K562 (cell line): ENCODE measurements at regions not wholly inside any gene's neighbourhood (a gene's known extent, or its start where the extent isn't known, plus 50 kb on each side); places are given as distances from the start of the nearest gene placed in this dataset.

Experiments
- ATAC-seq: fragments of 200-7000 bp; cut with Tn5 transposase; 3 replicates; pipeline ENCODE4 v1.9.1; 2020; ENCODE audit warnings: moderate library complexity
- BruUV-seq: library from RNA; stranded (reverse); fragments of 400-500 nt; replicated peaks from 2 replicates; lab custom pipeline; 2021; lab: Mats Ljungman, UMichigan
- CTCF ChIA-PET: fragments of 300-600 bp; formaldehyde crosslinking; extraction: SDS; loops from one replicate; lab custom pipeline; 2021; ENCODE audit warnings: low intra/inter-chr PET ratio; lab: Yijun Ruan, JAX
- POLR2A ChIA-PET: fragments of 300-600, 350-650 bp; sonication (Branson Sonifier 250); formaldehyde crosslinking; extraction: SDS; loops from one replicate; lab custom pipeline; 2021; ENCODE audit warnings: antibody characterized with exemption, inconsistent platforms; lab: Yijun Ruan, JAX
- DNase-seq, 4 experiments: peaks; one replicate each; pipeline versions ENCODE4 v3.0.0 to v3.0.0-alpha.2; 2011 to 2018; ENCODE audit warnings: low spot score in 3 of 4, mixed read lengths in 3 of 4; ENCODE audit errors: extremely low read depth in 1 of 4
- FAIRE-seq: peaks from 2 replicates; lab custom pipeline; 2011; peaks lifted over from hg19 to GRCh38; lab: Jason Lieb, UNC
- H2AFZ ChIP-seq: 2 replicates; pipeline ENCODE4 v1.6.0; 2011; ENCODE audit warnings: low read depth, low read length, control low read depth, inconsistent platforms
- H3K27ac ChIP-seq: fragments of 200-600 bp; 3 replicates; pipeline ENCODE4 v1.8.0; 2011; ENCODE audit warnings: low read depth, mild to moderate bottlenecking, control low read depth, inconsistent platforms, low read length, moderate library complexity, mixed read lengths; ENCODE audit errors: extremely low read depth
- H3K27me3 ChIP-seq, 2 experiments: fragments of 300-600 bp in 1 of 2; 2 replicates in 1 of 2; 3 replicates in 1 of 2; pipeline versions ENCODE4 v1.6.0 to v1.8.0; 2011; ENCODE audit warnings: inconsistent platforms in 2 of 2, low read length in 2 of 2, mild to moderate bottlenecking in 1 of 2, mixed read lengths in 1 of 2, moderate library complexity in 1 of 2; ENCODE audit not compliant: control insufficient read depth in 2 of 2, insufficient read depth in 2 of 2
- H3K36me3 ChIP-seq: fragments of 300-600 bp; 3 replicates; pipeline ENCODE4 v1.8.0; 2011; ENCODE audit warnings: mild to moderate bottlenecking, low read length, inconsistent platforms; ENCODE audit not compliant: control insufficient read depth, insufficient read depth
- H3K4me1 ChIP-seq, 2 experiments: fragments of 200-600 bp in 1 of 2; replicated peaks in 1 of 2; 2 replicates in 1 of 2; 3 replicates in 1 of 2; pipeline versions ENCODE4 v1.5.1 to v1.8.0; 2011; ENCODE audit warnings: inconsistent platforms in 2 of 2, low read length in 2 of 2, mild to moderate bottlenecking in 1 of 2, mixed read lengths in 1 of 2, moderate library complexity in 1 of 2; ENCODE audit not compliant: control insufficient read depth in 2 of 2, insufficient read depth in 2 of 2
- H3K4me2 ChIP-seq: 2 replicates; pipeline ENCODE4 v1.6.1; 2011; ENCODE audit warnings: low read length, control low read depth, inconsistent platforms, mixed read lengths; ENCODE audit not compliant: insufficient read depth
- H3K4me3 ChIP-seq: fragments of 200-600 bp; sonication (generic), shearing (Covaris generic); 2 replicates; pipeline ENCODE4 v1.5.1; 2016; ENCODE audit warnings: control low read depth, inconsistent platforms
- H3K79me2 ChIP-seq: fragments of 200-600 bp; 3 replicates; pipeline ENCODE4 v1.8.0; 2011; ENCODE audit warnings: low read length, inconsistent platforms; ENCODE audit not compliant: control insufficient read depth, insufficient read depth
- H3K9ac ChIP-seq, 2 experiments: 2 replicates each; pipeline versions ENCODE4 v1.6.0 to v1.6.1; 2011; ENCODE audit warnings: low read depth in 2 of 2, low read length in 2 of 2, control low read depth in 1 of 2, inconsistent platforms in 1 of 2, mild to moderate bottlenecking in 1 of 2, mixed read lengths in 1 of 2; ENCODE audit not compliant: insufficient read depth in 1 of 2
- H3K9me1 ChIP-seq: one replicate; pipeline ENCODE4 v1.6.0; 2011; ENCODE audit warnings: inconsistent platforms, mild to moderate bottlenecking, low read length, moderate library complexity; ENCODE audit not compliant: control insufficient read depth, insufficient read depth
- H3K9me3 ChIP-seq: replicated peaks from 2 replicates; pipeline ENCODE4 v1.5.1; 2011; ENCODE audit warnings: low read depth, low read length, inconsistent platforms; ENCODE audit not compliant: control insufficient read depth, insufficient read depth
- H4K20me1 ChIP-seq: replicated peaks from 2 replicates; pipeline ENCODE4 v1.6.1; 2011; ENCODE audit warnings: low read length, inconsistent platforms, mixed read lengths; ENCODE audit not compliant: control insufficient read depth, insufficient read depth
- NCOA4 ChIP-seq: fragments of 450-650 bp; IDR thresholded peaks from 2 replicates; pipeline ENCODE4 v1.6.1; 2018; ENCODE audit warnings: mild to moderate bottlenecking; ENCODE audit not compliant: partially characterized antibody
- POU5F1 ChIP-seq: fragments of 150-350 bp; IDR thresholded peaks from 2 replicates; pipeline ENCODE4 v1.6.1; 2014; ENCODE audit warnings: borderline replicate concordance, low read length, low read depth, mild to moderate bottlenecking; ENCODE audit not compliant: partially characterized antibody
- RAD21 ChIP-seq, 2 experiments: fragments of 250-450 bp in 1 of 2; fragments of 450-650 bp in 1 of 2; sonication (Bioruptor Pico) in 1 of 2; formaldehyde crosslinking in 1 of 2; IDR thresholded peaks in 1 of 2; conservative IDR thresholded peaks in 1 of 2; 2 replicates each; pipeline versions ENCODE4 v1.4.0 to v1.8.0; 2020 to 2022; ENCODE audit warnings: mild to moderate bottlenecking in 2 of 2, moderate library complexity in 1 of 2
- U2AF2 ChIP-seq: fragments of 200-400 bp; formaldehyde crosslinking; optimal IDR thresholded peaks from 2 replicates; pipeline ENCODE3; 2017; ENCODE audit warnings: low read depth, mild to moderate bottlenecking, low read length
- ZNF197 ChIP-seq: fragments of 200-800 bp; sonication (Bioruptor generic); IDR thresholded peaks from 2 replicates; pipeline ENCODE4 v1.6.1; 2016; ENCODE audit warnings: low read depth, missing genetic modification characterization, missing compliant biosample characterization
- WGBS: fragments of 100-300 bp; shearing (Covaris generic); methylation state at CpG from one replicate; pipeline ENCODE4 v1.1.6; 2016; ENCODE audit warnings: low coverage, mixed read lengths; ENCODE audit not compliant: insufficient coverage; ENCODE audit errors: missing lambda C conversion rate; 5-methylcytosine and 5-hydroxymethylcytosine counted together
- in situ Hi-C: fragments of 300-500 bp; cut with MboI; formaldehyde crosslinking; loops from 4 replicates; pipeline ENCODE4 v1.15.0; 2018; ENCODE audit warnings: inconsistent platforms, mixed read lengths
- intact Hi-C: fragments of 100-400 bp; cut with micrococcal nuclease; formaldehyde crosslinking; loops from 2 replicates; pipeline ENCODE4 v1.14.2; 2022
- TF ChIP-seq, protein P1 (sequence below): IDR thresholded peaks from 2 replicates; pipeline ENCODE4 v1.6.1; 2016; ENCODE audit warnings: missing genetic modification characterization, missing compliant biosample characterization
- TF ChIP-seq, protein P2 (sequence below), 2 experiments: fragments of 450-650 bp in 1 of 2; sonication (generic) in 1 of 2; formaldehyde crosslinking in 1 of 2; IDR thresholded peaks in 1 of 2; conservative IDR thresholded peaks in 1 of 2; 2 replicates each; pipeline versions ENCODE4 v1.6.1 to v1.8.1; 2016 to 2023; ENCODE audit warnings: mild to moderate bottlenecking in 2 of 2, moderate library complexity in 2 of 2, inconsistent platforms in 1 of 2, missing genetic modification reagents in 1 of 2

DNA sequence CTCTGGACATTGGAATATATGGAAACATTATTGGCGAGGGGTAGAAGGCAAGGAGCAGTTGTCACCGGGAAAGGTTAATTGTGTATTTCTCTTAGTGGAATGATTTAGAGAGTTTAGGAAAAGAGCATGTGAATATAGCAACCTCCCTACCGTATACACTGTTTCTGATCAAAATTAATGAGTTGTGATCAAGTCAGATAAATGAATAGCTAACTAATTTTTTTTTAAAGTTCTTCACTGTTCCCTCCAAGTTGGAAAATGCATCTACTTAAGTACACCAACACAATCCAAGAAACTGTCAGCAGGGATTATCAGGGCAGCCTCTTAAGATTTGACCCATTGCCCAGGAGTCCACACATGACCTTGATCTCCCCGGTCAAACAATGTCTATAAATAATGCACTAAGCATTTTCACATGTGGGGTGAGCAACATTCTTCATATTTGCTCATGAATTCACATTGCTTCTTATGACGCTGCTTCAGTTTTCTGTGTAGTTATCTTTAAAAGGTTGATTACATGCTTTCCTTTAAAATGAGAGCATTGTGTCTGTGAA, 680.8 kb upstream of the NRSN1 start (continued):
- TF ChIP-seq U2AF2, result no peak

- no peaks in the 10 kb centered on the region for H3K4me1 ChIP-seq
- H3K36me3 ChIP-seq, result no peaks in the 10 kb centered on the region
- no peaks in the 10 kb centered on the region for H3K79me2 ChIP-seq
- no peaks in the 10 kb centered on the region for H3K9me1 ChIP-seq
- H3K27me3 ChIP-seq, result no peaks in the 10 kb centered on the region
- no peak overlapping the region for H2AFZ ChIP-seq
- H3K4me2 ChIP-seq, result no peak overlapping the region
- FAIRE-seq (no peak), DNase-seq (no peak), ATAC-seq (no peak)
- ChIA-PET POLR2A (no interaction called here), CTCF (no interaction called here)
- H3K4me3 ChIP-seq, result no peak overlapping the region
- peak in 1 of 2 experiments; percentile 33; a peak in 2 of 4 replicates for TF ChIP-seq RAD21 (CRISPR knock-in tag; conservative IDR thresholded peaks at IDR 0.05 in 1 of 2, IDR thresholded peaks at IDR 0.05 in 1 of 2)
- no peak for TF ChIP-seq NCOA4
- BruUV-seq, result no TSS peak
- no peak overlapping the region for H3K9ac ChIP-seq
- no peaks in the 10 kb centered on the region for H3K9me3 ChIP-seq
- in situ Hi-C loops (no loop called here), intact Hi-C loops (no loop called here)
- no peak overlapping the region for H3K27ac ChIP-seq
- no peaks in the 10 kb centered on the region for H4K20me1 ChIP-seq
- 0% methylated on average over 4 of the region's 4 CpGs for WGBS
Measured at GRCh38 chr6:23446469-23446967, 679.5 kb upstream of the NRSN1 start.

DNA sequence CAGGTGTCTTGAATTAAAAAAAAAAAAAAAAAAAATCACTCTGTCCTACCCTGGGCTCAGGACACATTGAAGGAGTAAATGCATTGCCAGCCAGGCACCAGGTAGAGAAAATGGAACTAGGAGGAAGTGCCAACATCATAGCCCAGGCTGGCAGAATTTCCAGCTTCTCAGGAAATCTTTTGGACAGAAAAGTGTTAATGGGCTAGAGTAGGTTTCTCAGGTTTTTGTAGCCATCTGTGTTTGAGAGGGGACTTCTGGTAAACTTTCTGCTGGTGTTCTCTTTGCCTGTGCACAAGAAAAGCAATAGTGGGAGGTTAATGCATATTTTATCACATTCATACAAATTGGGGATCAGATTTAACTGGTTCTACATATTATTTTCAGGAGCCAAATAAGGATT, 678.3 kb upstream of the NRSN1 start:
- Histone ChIP-seq H3K27ac (no peak overlapping the region), H4K20me1 (no peaks in the 10 kb centered on the region), H3K36me3 (no peaks in the 10 kb centered on the region), H3K79me2 (no peaks in the 10 kb centered on the region), H2AFZ (no peak overlapping the region), H3K9me1 (no peaks in the 10 kb centered on the region), H3K4me2 (no peak overlapping the region), H3K4me3 (no peak overlapping the region), H3K4me1 (no peaks in the 10 kb centered on the region), H3K27me3 (no peaks in the 10 kb centered on the region), H3K9ac (no peak overlapping the region), H3K9me3 (no peaks in the 10 kb centered on the region)
- FAIRE-seq (no peak), DNase-seq (no peak), ATAC-seq (no peak)
- CTCF ChIA-PET, result no interaction called here
- intact Hi-C loops (no loop called here), in situ Hi-C loops (no loop called here)
- POLR2A ChIA-PET, result no interaction called here
- BruUV-seq, result no TSS peak
- TF ChIP-seq, protein P1, sequence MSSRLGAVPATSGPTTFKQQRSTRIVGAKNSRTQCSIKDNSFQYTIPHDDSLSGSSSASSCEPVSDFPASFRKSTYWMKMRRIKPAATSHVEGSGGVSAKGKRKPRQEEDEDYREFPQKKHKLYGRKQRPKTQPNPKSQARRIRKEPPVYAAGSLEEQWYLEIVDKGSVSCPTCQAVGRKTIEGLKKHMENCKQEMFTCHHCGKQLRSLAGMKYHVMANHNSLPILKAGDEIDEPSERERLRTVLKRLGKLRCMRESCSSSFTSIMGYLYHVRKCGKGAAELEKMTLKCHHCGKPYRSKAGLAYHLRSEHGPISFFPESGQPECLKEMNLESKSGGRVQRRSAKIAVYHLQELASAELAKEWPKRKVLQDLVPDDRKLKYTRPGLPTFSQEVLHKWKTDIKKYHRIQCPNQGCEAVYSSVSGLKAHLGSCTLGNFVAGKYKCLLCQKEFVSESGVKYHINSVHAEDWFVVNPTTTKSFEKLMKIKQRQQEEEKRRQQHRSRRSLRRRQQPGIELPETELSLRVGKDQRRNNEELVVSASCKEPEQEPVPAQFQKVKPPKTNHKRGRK, result no peak
- TF ChIP-seq ZNF197 (CRISPR knock-in tag), result no peak
- no peak for TF ChIP-seq POU5F1
- TF ChIP-seq, protein P2, sequence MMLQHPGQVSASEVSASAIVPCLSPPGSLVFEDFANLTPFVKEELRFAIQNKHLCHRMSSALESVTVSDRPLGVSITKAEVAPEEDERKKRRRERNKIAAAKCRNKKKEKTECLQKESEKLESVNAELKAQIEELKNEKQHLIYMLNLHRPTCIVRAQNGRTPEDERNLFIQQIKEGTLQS (IDR thresholded peaks at IDR 0.05), result no peak
- TF ChIP-seq, protein P2 (CRISPR knock-in tag; conservative IDR thresholded peaks at IDR 0.05), result no peak
